Spleen (tissue), 7 donors: ENCODE measurements at regions not wholly inside any gene's neighbourhood (a gene's known extent, or its start where the extent isn't known, plus 50 kb on each side); places are given as distances from the start of the nearest gene placed in this dataset.

Source experiments
- CTCF ChIP-seq, 11 experiments: fragments of 200-600 bp in 7 of 11; fragments of 450-650 bp in 4 of 11; sonication (generic) in 4 of 11; IDR thresholded peaks in 8 of 11; conservative IDR thresholded peaks in 3 of 11; 1 replicate in 7 of 11; 2 replicates in 4 of 11; pipeline versions ENCODE4 v1.4.0 to v1.8.0; 2016 to 2021; ENCODE audit warnings: antibody characterized with exemption in 11 of 11, inconsistent platforms in 4 of 11, mild to moderate bottlenecking in 1 of 11
- POLR2A ChIP-seq, 3 donors: fragments of 450-650 bp; IDR thresholded peaks; one replicate each; pipeline ENCODE4 v1.5.1; 2017; ENCODE audit warnings: antibody characterized with exemption in 3 of 3, mild to moderate bottlenecking in 1 of 3
- POLR2AphosphoS5 ChIP-seq, 3 donors: sonication (generic); formaldehyde crosslinking; IDR thresholded peaks; one replicate each; pipeline ENCODE4 v1.5.1; 2017; ENCODE audit warnings: antibody characterized with exemption in 3 of 3
- donor health status: DM: no; HTN: no; CAD: no; lungs with moderate emphysema.
- donor health status: DM: no; HTN: no; CAD: no.
- donor health status: DM: no; HTN: no; CAD: no.

GRCh38 chr16:64180136-64180900, 941.5 kb downstream of the CDH11 start:
- TF ChIP-seq CTCF (IDR thresholded peaks at IDR 0.05 in 8 of 11, conservative IDR thresholded peaks at IDR 0.05 in 3 of 11) (no peak), POLR2AphosphoS5 (IDR thresholded peaks at IDR 0.05) (no peak), POLR2A (IDR thresholded peaks at IDR 0.05) (no peak)
